OCI-LY1 (cell line): ENCODE measurements at regions not wholly inside any gene's neighbourhood (a gene's known extent, or its start where the extent isn't known, plus 50 kb on each side); places are given as distances from the start of the nearest gene placed in this dataset.

Source experiments
- H2AFZ ChIP-seq: fragments of 200-600 bp; sonication (generic), shearing (Covaris generic); 2 replicates; pipeline ENCODE4 v1.6.0; 2014; ENCODE audit warnings: antibody characterized with exemption, mild to moderate bottlenecking, low read length
- H3F3A ChIP-seq: fragments of 200-600 bp; sonication (generic), shearing (Covaris generic); 2 replicates; pipeline ENCODE4 v1.6.0; 2014; ENCODE audit warnings: mild to moderate bottlenecking, antibody characterized with exemption, low read length, moderate library complexity; ENCODE audit not compliant: insufficient read depth
- H3K27ac ChIP-seq: fragments of 200-600 bp; sonication (generic); 2 replicates; pipeline ENCODE4 v1.5.1; 2014; ENCODE audit warnings: low read length, mixed run types, mild to moderate bottlenecking, low read depth; ENCODE audit not compliant: poor library complexity, severe bottlenecking
- H3K27me3 ChIP-seq: fragments of 200-600 bp; sonication (generic); 2 replicates; pipeline ENCODE4 v1.6.0; 2014; ENCODE audit warnings: antibody characterized with exemption, mild to moderate bottlenecking, low read length, moderate library complexity; ENCODE audit not compliant: insufficient read depth
- H3K36me3 ChIP-seq: fragments of 200-600 bp; sonication (generic); 2 replicates; pipeline ENCODE4 v1.6.1; 2014; ENCODE audit warnings: mild to moderate bottlenecking, antibody characterized with exemption, low read length, moderate library complexity, mixed read lengths; ENCODE audit not compliant: insufficient read depth
- H3K4me1 ChIP-seq: fragments of 200-600 bp; sonication (generic); 2 replicates; pipeline ENCODE4 v1.5.1; 2014; ENCODE audit warnings: mild to moderate bottlenecking, low read length, moderate library complexity; ENCODE audit not compliant: insufficient read depth, severe bottlenecking
- H3K4me2 ChIP-seq: fragments of 200-600 bp; sonication (generic), shearing (Covaris generic); 2 replicates; pipeline ENCODE4 v1.6.1; 2014; ENCODE audit warnings: low read length
- H3K4me3 ChIP-seq: fragments of 200-600 bp; sonication (generic); 2 replicates; pipeline ENCODE4 v1.5.1; 2014; ENCODE audit warnings: low read length, low read depth, mild to moderate bottlenecking, mixed read lengths; ENCODE audit not compliant: poor library complexity, severe bottlenecking
- H3K79me2 ChIP-seq: fragments of 200-600 bp; shearing (Covaris generic); 2 replicates; pipeline ENCODE4 v1.6.1; 2016; ENCODE audit warnings: mixed run types, low read length, mixed read lengths; ENCODE audit not compliant: insufficient read depth
- H3K9ac ChIP-seq: fragments of 200-600 bp; sonication (generic), shearing (Covaris generic); 2 replicates; pipeline ENCODE4 v1.6.1; 2014; ENCODE audit warnings: mild to moderate bottlenecking, low read length, mixed read lengths
- H3K9me2 ChIP-seq: fragments of 200-600 bp; sonication (generic), shearing (Covaris generic); 2 replicates; pipeline ENCODE4 v1.6.1; 2014; ENCODE audit warnings: low read depth, mild to moderate bottlenecking, low read length, mixed read lengths
- H3K9me3 ChIP-seq: fragments of 200-600 bp; shearing (Covaris generic); 2 replicates; pipeline ENCODE4 v1.6.1; 2014; ENCODE audit warnings: low read length, mixed read lengths
- H4K20me1 ChIP-seq: fragments of 200-600 bp; sonication (generic), shearing (Covaris generic); 2 replicates; pipeline ENCODE4 v1.6.0; 2016; ENCODE audit warnings: mild to moderate bottlenecking, low read length; ENCODE audit not compliant: insufficient read depth
- EZH2 ChIP-seq: fragments of 200-600 bp; sonication (generic), shearing (Covaris generic); IDR thresholded peaks from 2 replicates; pipeline ENCODE4 v1.8.0; 2017; ENCODE audit warnings: borderline replicate concordance, mixed run types, mild to moderate bottlenecking, antibody characterized with exemption, low read length, moderate library complexity, mixed read lengths
- TF ChIP-seq, protein P1 (sequence below): fragments of 200-600 bp; sonication (generic), shearing (Covaris generic); IDR thresholded peaks from 2 replicates; pipeline ENCODE4 v1.5.1; 2017; ENCODE audit warnings: mild to moderate bottlenecking, antibody characterized with exemption, low read length, moderate library complexity, mixed read lengths

DNA sequence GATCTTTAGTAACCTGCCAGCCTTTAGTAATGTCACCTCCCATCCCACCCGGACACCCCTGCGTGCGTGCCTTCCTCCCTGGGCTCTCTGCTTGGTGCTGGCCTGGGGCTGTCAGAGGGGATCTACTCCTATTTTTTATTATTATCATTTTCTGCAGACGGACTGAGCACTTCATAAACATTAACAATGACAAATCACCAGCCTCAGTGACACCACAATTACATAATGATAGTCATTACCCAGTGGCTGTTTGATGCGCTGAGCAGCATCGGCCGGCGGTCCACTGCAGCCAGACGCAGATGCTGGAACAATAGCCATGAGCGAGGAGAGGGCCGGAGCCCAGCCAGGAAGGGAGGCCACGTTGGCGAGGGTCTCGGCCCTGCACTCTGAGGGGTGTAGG, 309.3 kb upstream of the AJAP1 start:
- no peaks in the 10 kb centered on the region for H3K9me3 ChIP-seq
- peaks cover 3% of the 10 kb centered on the region; the same call in 1 of the 2 replicates for H3K27me3 ChIP-seq
- no peak for TF ChIP-seq EZH2
- TF ChIP-seq, protein P1, sequence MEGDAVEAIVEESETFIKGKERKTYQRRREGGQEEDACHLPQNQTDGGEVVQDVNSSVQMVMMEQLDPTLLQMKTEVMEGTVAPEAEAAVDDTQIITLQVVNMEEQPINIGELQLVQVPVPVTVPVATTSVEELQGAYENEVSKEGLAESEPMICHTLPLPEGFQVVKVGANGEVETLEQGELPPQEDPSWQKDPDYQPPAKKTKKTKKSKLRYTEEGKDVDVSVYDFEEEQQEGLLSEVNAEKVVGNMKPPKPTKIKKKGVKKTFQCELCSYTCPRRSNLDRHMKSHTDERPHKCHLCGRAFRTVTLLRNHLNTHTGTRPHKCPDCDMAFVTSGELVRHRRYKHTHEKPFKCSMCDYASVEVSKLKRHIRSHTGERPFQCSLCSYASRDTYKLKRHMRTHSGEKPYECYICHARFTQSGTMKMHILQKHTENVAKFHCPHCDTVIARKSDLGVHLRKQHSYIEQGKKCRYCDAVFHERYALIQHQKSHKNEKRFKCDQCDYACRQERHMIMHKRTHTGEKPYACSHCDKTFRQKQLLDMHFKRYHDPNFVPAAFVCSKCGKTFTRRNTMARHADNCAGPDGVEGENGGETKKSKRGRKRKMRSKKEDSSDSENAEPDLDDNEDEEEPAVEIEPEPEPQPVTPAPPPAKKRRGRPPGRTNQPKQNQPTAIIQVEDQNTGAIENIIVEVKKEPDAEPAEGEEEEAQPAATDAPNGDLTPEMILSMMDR: no peak
- H3K4me1 ChIP-seq: peaks cover 10% of the 10 kb centered on the region
- no peaks in the 10 kb centered on the region for H3K79me2 ChIP-seq
- H3F3A ChIP-seq: no peaks in the 10 kb centered on the region
- H3K9ac ChIP-seq: no peak overlapping the region
- no peak overlapping the region for H3K4me2 ChIP-seq
- H2AFZ ChIP-seq: no peak overlapping the region
- no peak overlapping the region for H3K27ac ChIP-seq
- H3K4me3 ChIP-seq: no peak overlapping the region
- H3K9me2 ChIP-seq: no peaks in the 10 kb centered on the region
- H4K20me1 ChIP-seq: no peaks in the 10 kb centered on the region
- no peaks in the 10 kb centered on the region for H3K36me3 ChIP-seq

DNA sequence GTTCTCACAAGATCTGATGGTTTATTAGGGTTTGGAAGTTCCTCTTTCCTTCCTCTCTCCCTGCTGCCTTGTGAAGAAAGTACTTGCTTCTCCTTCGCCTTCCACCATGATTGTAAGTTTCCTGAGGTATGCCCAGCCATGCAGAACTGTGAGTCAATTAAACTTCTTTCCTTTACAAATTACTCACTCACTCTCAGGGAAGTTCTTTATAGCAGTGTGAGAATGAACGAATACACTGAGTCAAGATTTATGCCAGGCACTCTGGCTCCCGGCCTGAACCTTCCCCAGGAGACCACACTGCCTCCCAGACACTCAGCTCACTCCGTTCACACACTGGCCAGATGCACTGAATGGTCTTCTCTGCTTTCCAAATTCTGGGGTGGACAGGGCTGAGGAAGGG, 308.3 kb upstream of the AJAP1 start:
- Histone ChIP-seq H3K4me2 (no peak overlapping the region), H3K79me2 (no peaks in the 10 kb centered on the region), H3K4me1 (peaks cover 10% of the 10 kb centered on the region), H3K4me3 (no peak overlapping the region), H3K9ac (no peak overlapping the region), H3K9me3 (no peaks in the 10 kb centered on the region), H3K27me3 (peaks cover 3% of the 10 kb centered on the region; the same call in 1 of the 2 replicates), H4K20me1 (no peaks in the 10 kb centered on the region), H3F3A (no peaks in the 10 kb centered on the region), H3K36me3 (no peaks in the 10 kb centered on the region), H3K9me2 (no peaks in the 10 kb centered on the region), H2AFZ (no peak overlapping the region), H3K27ac (no peak overlapping the region)
- TF ChIP-seq, protein P1: no peak
- TF ChIP-seq EZH2: no peak

DNA sequence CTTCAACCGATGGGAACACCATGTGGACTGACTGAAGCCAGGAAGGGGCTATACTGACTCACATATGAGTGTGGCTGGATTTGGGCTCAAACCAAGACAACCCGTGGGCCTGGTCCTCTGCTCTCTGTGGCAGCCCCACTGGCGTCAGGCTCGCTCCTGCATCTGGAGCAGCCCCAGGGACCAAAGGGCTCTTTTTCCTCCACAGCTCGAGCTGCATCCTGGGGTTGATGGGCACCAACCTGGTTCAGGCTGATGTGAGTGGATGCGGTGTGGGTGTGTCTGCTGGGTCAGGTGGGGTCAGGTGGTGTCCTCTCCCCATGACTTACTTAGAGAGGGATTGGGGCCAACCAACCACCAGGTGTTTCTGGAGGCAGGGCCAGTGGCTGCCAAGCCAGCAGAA, 303.0 kb upstream of the AJAP1 start:
- H4K20me1 ChIP-seq: no peaks in the 10 kb centered on the region
- no peaks in the 10 kb centered on the region for H3K36me3 ChIP-seq
- H3K9me3 ChIP-seq: no peaks in the 10 kb centered on the region
- no peaks in the 10 kb centered on the region for H3K4me1 ChIP-seq
- H3K9me2 ChIP-seq: no peaks in the 10 kb centered on the region
- no peaks in the 10 kb centered on the region for H3K79me2 ChIP-seq
- no peak overlapping the region for H3K27ac ChIP-seq
- H3K27me3 ChIP-seq: no peaks in the 10 kb centered on the region; the same call in 1 of the 2 replicates
- TF ChIP-seq, protein P1: no peak
- no peak for TF ChIP-seq EZH2
- no peaks in the 10 kb centered on the region for H3F3A ChIP-seq
- H3K9ac ChIP-seq: no peak overlapping the region
- H3K4me2 ChIP-seq: no peak overlapping the region
- no peak overlapping the region for H2AFZ ChIP-seq
- no peak overlapping the region for H3K4me3 ChIP-seq
